IMR-90 (cell line): ENCODE measurements at regions not wholly inside any gene's neighbourhood (a gene's known extent, or its start where the extent isn't known, plus 50 kb on each side); places are given as distances from the start of the nearest gene placed in this dataset.

Source experiments
- ATAC-seq: fragments of 200-7000 bp; cut with Tn5 transposase; 2 replicates; pipeline ENCODE4 v1.9.1; 2020; ENCODE audit warnings: low read depth, mild to moderate bottlenecking, moderate library complexity
- BruUV-seq: library from RNA; stranded (reverse); fragments of 400-500 nt; replicated peaks from 2 replicates; lab custom pipeline; 2021; lab: Mats Ljungman, UMichigan
- CTCF ChIA-PET: fragments of 300-600 bp; formaldehyde crosslinking; extraction: SDS; loops from one replicate; lab custom pipeline; 2021; ENCODE audit warnings: antibody characterized with exemption; lab: Yijun Ruan, JAX
- POLR2A ChIA-PET: fragments of 300-600 bp; sonication (Branson Sonifier 250); formaldehyde crosslinking; loops from one replicate; lab custom pipeline; 2022; ENCODE audit warnings: antibody characterized with exemption; ENCODE audit not compliant: unreplicated experiment; lab: Charles Lee
- DNase-seq: peaks from one replicate; pipeline ENCODE4 v3.0.0; 2013
- H2AFZ ChIP-seq: replicated peaks from 2 replicates; pipeline ENCODE3; 2013; ENCODE audit warnings: low read length, mild to moderate bottlenecking; ENCODE audit not compliant: poor library complexity
- H2AK5ac ChIP-seq: 2 replicates; pipeline ENCODE4 v1.6.1; 2013; ENCODE audit warnings: low read depth, low read length, inconsistent platforms
- H2AK9ac ChIP-seq: replicated peaks from 2 replicates; pipeline ENCODE3; 2013; ENCODE audit warnings: mild to moderate bottlenecking, low read depth, low read length, moderate library complexity; ENCODE audit not compliant: poor library complexity
- H2BK120ac ChIP-seq: 2 replicates; pipeline ENCODE4 v1.6.1; 2013; ENCODE audit warnings: low read depth, low read length, inconsistent platforms
- H2BK15ac ChIP-seq: 3 replicates; pipeline ENCODE4 v1.6.1; 2013; ENCODE audit warnings: low read depth, low read length, inconsistent platforms
- H2BK20ac ChIP-seq: 2 replicates; pipeline ENCODE4 v1.6.1; 2013; ENCODE audit warnings: low read depth, mild to moderate bottlenecking, inconsistent platforms, low read length, moderate library complexity
- H2BK5ac ChIP-seq: 2 replicates; pipeline ENCODE4 v1.6.1; 2013; ENCODE audit warnings: mild to moderate bottlenecking, low read depth, low read length, inconsistent platforms; ENCODE audit not compliant: poor library complexity, severe bottlenecking
- H3K14ac ChIP-seq: replicated peaks from 2 replicates; pipeline ENCODE4 v1.6.1; 2013; ENCODE audit warnings: low read depth, low read length, inconsistent platforms
- H3K18ac ChIP-seq: 2 replicates; pipeline ENCODE4 v1.6.1; 2013; ENCODE audit warnings: low read depth, low read length, control low read depth
- H3K23ac ChIP-seq: 2 replicates; pipeline ENCODE4 v1.6.1; 2013; ENCODE audit warnings: low read depth, low read length, inconsistent platforms
- H3K27ac ChIP-seq: 2 replicates; pipeline ENCODE4 v1.5.1; 2013; ENCODE audit warnings: mild to moderate bottlenecking, control low read depth, low read length; ENCODE audit not compliant: insufficient read depth
- H3K27me3 ChIP-seq: 2 replicates; pipeline ENCODE4 v1.6.1; 2013; ENCODE audit warnings: low read length; ENCODE audit not compliant: control insufficient read depth, insufficient read depth
- H3K36me3 ChIP-seq: 2 replicates; pipeline ENCODE4 v1.6.1; 2013; ENCODE audit warnings: low read length, mixed read lengths; ENCODE audit not compliant: control insufficient read depth, insufficient read depth
- H3K4ac ChIP-seq: 2 replicates; pipeline ENCODE4 v1.6.1; 2013; ENCODE audit warnings: low read depth, low read length, inconsistent platforms
- H3K4me1 ChIP-seq: 2 replicates; pipeline ENCODE4 v1.6.1; 2013; ENCODE audit warnings: low read length, mixed read lengths; ENCODE audit not compliant: control insufficient read depth, insufficient read depth
- H3K4me2 ChIP-seq: 2 replicates; pipeline ENCODE4 v1.6.1; 2013; ENCODE audit warnings: low read depth, mild to moderate bottlenecking, control low read depth, low read length, moderate library complexity
- H3K4me3 ChIP-seq: 2 replicates; pipeline ENCODE4 v1.5.1; 2013; ENCODE audit warnings: low read depth, mild to moderate bottlenecking, control low read depth, low read length, moderate library complexity; ENCODE audit not compliant: insufficient read depth
- H3K56ac ChIP-seq: 2 replicates; pipeline ENCODE4 v1.6.1; 2013; ENCODE audit warnings: low read length, inconsistent platforms; ENCODE audit not compliant: insufficient read depth; ENCODE audit errors: extremely low read depth
- H3K79me1 ChIP-seq, 2 experiments: 2 replicates each; pipeline ENCODE4 v1.6.1; 2013; ENCODE audit warnings: low read length in 2 of 2, inconsistent platforms in 1 of 2, low read depth in 1 of 2
- H3K9ac ChIP-seq: 2 replicates; pipeline ENCODE4 v1.6.1; 2013; ENCODE audit warnings: low read depth, low read length, control low read depth
- H3K9me1 ChIP-seq: 2 replicates; pipeline ENCODE4 v1.6.1; 2013; ENCODE audit warnings: low read length, inconsistent platforms; ENCODE audit not compliant: insufficient read depth
- H3K9me3 ChIP-seq: 2 replicates; pipeline ENCODE4 v1.6.1; 2013; ENCODE audit warnings: low read length; ENCODE audit not compliant: control insufficient read depth, insufficient read depth
- H4K20me1 ChIP-seq: 2 replicates; pipeline ENCODE4 v1.6.1; 2013; ENCODE audit warnings: low read length, inconsistent platforms; ENCODE audit not compliant: insufficient read depth
- H4K5ac ChIP-seq: 2 replicates; pipeline ENCODE4 v1.6.1; 2013; ENCODE audit warnings: mild to moderate bottlenecking, low read depth, low read length, control low read depth
- H4K8ac ChIP-seq, 2 experiments: 2 replicates each; pipeline ENCODE4 v1.6.1; 2013; ENCODE audit warnings: low read depth in 2 of 2, low read length in 2 of 2, control low read depth in 1 of 2, inconsistent platforms in 1 of 2
- H4K91ac ChIP-seq: 2 replicates; pipeline ENCODE4 v1.6.1; 2013; ENCODE audit warnings: low read depth, low read length, inconsistent platforms; ENCODE audit not compliant: insufficient read depth
- BHLHE40 ChIP-seq: fragments of 150-350 bp; IDR thresholded peaks from 2 replicates; pipeline ENCODE4 v1.6.1; 2016; ENCODE audit warnings: mild to moderate bottlenecking, low read depth, low read length
- CEBPB ChIP-seq: IDR thresholded peaks from 2 replicates; pipeline ENCODE4 v1.6.1; 2012; ENCODE audit warnings: low read depth, low read length, improper control_type of control experiment
- CHD1 ChIP-seq: IDR thresholded peaks from 2 replicates; pipeline ENCODE4 v1.6.1; 2012; ENCODE audit warnings: low read depth, low read length, improper control_type of control experiment
- CTCF ChIP-seq: conservative IDR thresholded peaks from 2 replicates; pipeline ENCODE4 v1.5.1; 2012; ENCODE audit warnings: mild to moderate bottlenecking, low read depth, low read length, improper control_type of control experiment
- ELK1 ChIP-seq: fragments of 150-350 bp; IDR thresholded peaks from 2 replicates; pipeline ENCODE4 v1.6.1; 2016; ENCODE audit warnings: low read depth, mild to moderate bottlenecking, low read length, moderate library complexity, borderline replicate concordance
- FOS ChIP-seq: fragments of 150-350 bp; IDR thresholded peaks from 2 replicates; pipeline ENCODE4 v1.6.1; 2016; ENCODE audit warnings: low read depth, low read length
- MAFK ChIP-seq: IDR thresholded peaks from 2 replicates; pipeline ENCODE4 v1.6.1; 2012; ENCODE audit warnings: low read depth, low read length, improper control_type of control experiment
- MAZ ChIP-seq: IDR thresholded peaks from 2 replicates; pipeline ENCODE4 v1.6.1; 2012; ENCODE audit warnings: low read depth, mild to moderate bottlenecking, low read length, improper control_type of control experiment, moderate library complexity, borderline replicate concordance
- MXI1 ChIP-seq: IDR thresholded peaks from 2 replicates; pipeline ENCODE4 v1.6.1; 2012; ENCODE audit warnings: low read depth, mild to moderate bottlenecking, low read length, moderate library complexity, borderline replicate concordance
- NFE2L2 ChIP-seq: fragments of 150-350 bp; IDR thresholded peaks from 2 replicates; pipeline ENCODE4 v1.6.1; 2016; ENCODE audit warnings: low read depth, mild to moderate bottlenecking, low read length
- POLR2A ChIP-seq: IDR thresholded peaks from 2 replicates; pipeline ENCODE4 v1.6.1; 2012; ENCODE audit warnings: mild to moderate bottlenecking, low read depth, low read length
- RCOR1 ChIP-seq: IDR thresholded peaks from 2 replicates; pipeline ENCODE4 v1.6.1; 2012; ENCODE audit warnings: mild to moderate bottlenecking, low read length, improper control_type of control experiment; ENCODE audit not compliant: insufficient replicate concordance
- RFX5 ChIP-seq: IDR thresholded peaks from 2 replicates; pipeline ENCODE4 v1.8.0; 2012; ENCODE audit warnings: low read depth, mild to moderate bottlenecking, low read length, moderate library complexity
- SMC3 ChIP-seq: fragments of 150-350 bp; IDR thresholded peaks from 2 replicates; pipeline ENCODE4 v1.6.1; 2016; ENCODE audit warnings: low read depth, mild to moderate bottlenecking, antibody characterized with exemption, low read length, moderate library complexity
- USF2 ChIP-seq: fragments of 150-350 bp; IDR thresholded peaks from 2 replicates; pipeline ENCODE4 v1.6.1; 2017; ENCODE audit warnings: mild to moderate bottlenecking, antibody characterized with exemption, low read length, low read depth
- WGBS, 2 experiments: methylation state at CpG; one replicate each; pipeline versions ENCODE4 v1.1.5 to v1.1.7; 2013; ENCODE audit warnings: missing lambda C conversion rate in 2 of 2; ENCODE audit not compliant: insufficient read length in 1 of 2; ENCODE audit errors: extremely low coverage in 2 of 2; 5-methylcytosine and 5-hydroxymethylcytosine counted together
- dilution Hi-C: fragments of 300-500 bp; cut with HindIII; formaldehyde crosslinking; loops from one replicate; pipeline ENCODE4 v1.14.3; 2018; ENCODE audit warnings: low sequenced_read_pairs; ENCODE audit not compliant: unreplicated experiment
- in situ Hi-C: fragments of 300-500 bp; cut with MboI; formaldehyde crosslinking; loops from 3 replicates; pipeline ENCODE4 v1.14.3; 2019; ENCODE audit warnings: low sequenced_read_pairs, inconsistent platforms, mixed read lengths
- intact Hi-C: fragments of 100-400 bp; cut with micrococcal nuclease; formaldehyde crosslinking; loops from 2 replicates; pipeline ENCODE4 v1.10.0; 2022

- Histone ChIP-seq H3K36me3 (no peaks in the 10 kb centered on the region), H2AFZ (no peak overlapping the region), H3K9me3 (no peaks in the 10 kb centered on the region), H3K79me1 (no peaks in the 10 kb centered on the region), H3K27ac (no peak overlapping the region), H3K4me2 (no peak overlapping the region), H3K4me3 (no peak overlapping the region), H3K23ac (no peak overlapping the region), H3K27me3 (no peaks in the 10 kb centered on the region), H3K9ac (no peak overlapping the region), H3K56ac (no peak overlapping the region), H4K8ac (no peak overlapping the region; a peak in 1 of 4 replicates), H2AK9ac (no peak overlapping the region), H2BK15ac (no peak overlapping the region), H2BK120ac (no peak overlapping the region), H3K14ac (no peak overlapping the region; the same call in 1 of the 2 replicates), H4K5ac (peak overlapping the region; percentile 83), H4K91ac (no peak overlapping the region), H3K9me1 (no peaks in the 10 kb centered on the region), H4K20me1 (no peaks in the 10 kb centered on the region), H3K4me1 (peaks cover 2% of the 10 kb centered on the region; the same call in 1 of the 2 replicates), H3K18ac (peak overlapping the region; percentile 69; the same call in 1 of the 2 replicates), H2AK5ac (no peak overlapping the region), H2BK20ac (no peak overlapping the region), H3K4ac (no peak overlapping the region), H2BK5ac (no peak overlapping the region)
- no peak for TF ChIP-seq MXI1
- no peak for TF ChIP-seq MAFK
- no peak for TF ChIP-seq USF2
- TF ChIP-seq NFE2L2: no peak
- TF ChIP-seq MAZ: no peak
- TF ChIP-seq RCOR1: no peak
- no peak for TF ChIP-seq CTCF
- no peak for TF ChIP-seq ELK1
- no peak for TF ChIP-seq FOS
- no peak for TF ChIP-seq BHLHE40
- TF ChIP-seq CHD1: no peak
- no peak for TF ChIP-seq SMC3
- TF ChIP-seq RFX5: no peak
- no peak for TF ChIP-seq CEBPB
- no peak for TF ChIP-seq POLR2A
- DNase-seq (peak; percentile 20), ATAC-seq (no peak)
- POLR2A ChIA-PET: no interaction called here
- BruUV-seq: no TSS peak
- no CpG with 5 or more reads among the region's 2 CpGs for WGBS, 2 experiments
- intact Hi-C loops (no loop called here), dilution Hi-C loops (no loop called here), in situ Hi-C loops (no loop called here)
- CTCF ChIA-PET: interaction anchor here (1.3 kb wide), 1 partner anchor 230 kb away, joined by 4 read pairs; no protein-coding TSS in a partner anchor
Measured at GRCh38 chr3:154872696-154873095, 207.4 kb upstream of the MME start.
